Keratinocyte (primary cell): ENCODE measurements at regions not wholly inside any gene's neighbourhood (a gene's known extent, or its start where the extent isn't known, plus 50 kb on each side); places are given as distances from the start of the nearest gene placed in this dataset.

ENCODE experiments used
- DNase-seq: peaks from one replicate; pipeline ENCODE4 v3.0.0-alpha.2; 2011; ENCODE audit warnings: low read depth, missing footprints, low spot score
- FAIRE-seq: peaks from 2 replicates; lab custom pipeline; 2011; peaks lifted over from hg19 to GRCh38; lab: Jason Lieb, UNC
- H2AFZ ChIP-seq: 2 replicates; pipeline ENCODE4 v1.6.0; 2012; ENCODE audit warnings: low read length, control low read depth, inconsistent platforms; ENCODE audit not compliant: control insufficient read depth
- H3K27ac ChIP-seq: 2 replicates; pipeline ENCODE4 v1.5.1; 2011; ENCODE audit warnings: low read length; ENCODE audit not compliant: control insufficient read depth, insufficient read depth
- H3K27me3 ChIP-seq: 3 replicates; pipeline ENCODE4 v1.6.0; 2011; ENCODE audit warnings: low read length; ENCODE audit not compliant: control insufficient read depth, insufficient read depth; ENCODE audit errors: extremely low read depth
- H3K36me3 ChIP-seq, 2 experiments: 2 replicates in 1 of 2; 3 replicates in 1 of 2; pipeline ENCODE4 v1.5.1; 2011; ENCODE audit warnings: low read length in 2 of 2, mild to moderate bottlenecking in 1 of 2; ENCODE audit not compliant: control insufficient read depth in 2 of 2, insufficient read depth in 2 of 2; ENCODE audit errors: extremely low read depth in 1 of 2
- H3K4me1 ChIP-seq: 3 replicates; pipeline ENCODE4 v1.5.1; 2011; ENCODE audit warnings: low read length; ENCODE audit not compliant: control insufficient read depth, insufficient read depth; ENCODE audit errors: extremely low read depth
- H3K4me2 ChIP-seq: 3 replicates; pipeline ENCODE4 v1.6.0; 2011; ENCODE audit warnings: low read depth, low read length; ENCODE audit not compliant: control insufficient read depth, insufficient read depth; ENCODE audit errors: extremely low read depth
- H3K4me3 ChIP-seq, 3 experiments: fragments of 200-600 bp in 1 of 3; sonication (generic) in 1 of 3; 2 replicates in 2 of 3; 3 replicates in 1 of 3; pipeline ENCODE4 v1.5.1; 2011 to 2016; ENCODE audit warnings: low read length in 3 of 3, mild to moderate bottlenecking in 3 of 3, control low read depth in 2 of 3, inconsistent platforms in 1 of 3, low read depth in 1 of 3, mixed read lengths in 1 of 3, mixed run types in 1 of 3, moderate library complexity in 1 of 3; ENCODE audit not compliant: control insufficient read depth in 2 of 3, insufficient read depth in 2 of 3; ENCODE audit errors: extremely low read depth in 1 of 3
- H3K79me2 ChIP-seq: 2 replicates; pipeline ENCODE4 v1.6.0; 2012; ENCODE audit warnings: low read length; ENCODE audit not compliant: control insufficient read depth, insufficient read depth
- H3K9ac ChIP-seq: 3 replicates; pipeline ENCODE4 v1.6.0; 2011; ENCODE audit warnings: low read length; ENCODE audit not compliant: control insufficient read depth, insufficient read depth; ENCODE audit errors: extremely low read depth
- H3K9me1 ChIP-seq: 3 replicates; pipeline ENCODE4 v1.6.0; 2011; ENCODE audit warnings: low read length; ENCODE audit not compliant: control insufficient read depth, insufficient read depth; ENCODE audit errors: extremely low read depth
- H3K9me3 ChIP-seq: 2 replicates; pipeline ENCODE4 v1.5.1; 2012; ENCODE audit warnings: low read depth, low read length; ENCODE audit not compliant: control insufficient read depth
- H4K20me1 ChIP-seq: 3 replicates; pipeline ENCODE4 v1.6.0; 2011; ENCODE audit warnings: low read length; ENCODE audit not compliant: control insufficient read depth, insufficient read depth; ENCODE audit errors: extremely low read depth
- EZH2 ChIP-seq: IDR thresholded peaks from one replicate; pipeline ENCODE4 v1.6.1; 2012; ENCODE audit warnings: inconsistent platforms, mild to moderate bottlenecking, low read length, moderate library complexity
- dilution Hi-C: fragments of 300-500 bp; cut with MboI; formaldehyde crosslinking; loops from one replicate; pipeline ENCODE4 v1.7.0; 2020; ENCODE audit warnings: low sequenced_read_pairs; ENCODE audit not compliant: extremely low pct_ligation_motif_present
- TF ChIP-seq, protein P1 (sequence below), 3 experiments: IDR thresholded peaks in 1 of 3; conservative IDR thresholded peaks in 1 of 3; optimal IDR thresholded peaks in 1 of 3; 2 replicates in 2 of 3; 3 replicates in 1 of 3; pipeline versions ENCODE3 to v1.5.1; 2011; ENCODE audit warnings: low read length in 3 of 3, mild to moderate bottlenecking in 3 of 3, moderate library complexity in 2 of 3, control low read depth in 1 of 3, inconsistent platforms in 1 of 3; ENCODE audit not compliant: insufficient read depth in 2 of 3; ENCODE audit errors: extremely low read depth in 1 of 3

DNA sequence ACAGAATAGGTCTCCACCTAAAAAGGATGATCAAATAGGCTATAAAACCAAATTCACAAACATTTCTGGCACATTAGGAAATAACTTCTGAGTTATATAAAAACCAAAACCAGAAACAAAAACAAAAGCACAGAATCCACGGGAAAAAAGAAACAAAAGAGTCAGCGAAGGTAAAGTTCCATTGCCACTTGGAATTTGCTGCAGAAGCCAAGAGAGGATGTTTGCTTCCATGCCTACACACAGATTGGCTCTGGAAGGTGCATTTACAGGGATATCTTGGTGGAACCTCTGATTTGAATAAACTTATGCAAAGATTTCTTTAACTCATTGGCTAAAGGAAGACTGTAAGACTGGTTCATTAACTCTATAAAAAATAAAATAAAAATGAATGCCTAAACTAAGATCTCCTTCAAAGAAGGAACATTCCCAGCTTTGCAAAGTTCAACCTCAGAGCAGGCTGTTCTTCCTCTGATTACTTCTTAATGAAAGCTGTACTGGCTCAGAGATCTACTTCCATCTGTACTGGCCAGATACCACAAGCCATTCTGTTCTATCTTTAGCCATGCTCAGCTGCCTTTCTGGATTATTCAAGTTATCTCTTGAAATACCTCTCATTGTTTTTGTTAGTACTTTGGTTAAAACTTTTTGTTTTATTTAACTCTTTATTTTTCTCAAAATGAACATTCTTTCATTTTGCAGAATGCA is 537.5 kb upstream of the CCDC54 start:
- no peak overlapping the region for H3K4me3 ChIP-seq
- no peaks in the 10 kb centered on the region for H3K36me3 ChIP-seq
- no peak overlapping the region for H3K9ac ChIP-seq
- no peak overlapping the region for H3K4me2 ChIP-seq
- H3K27me3 ChIP-seq: no peaks in the 10 kb centered on the region
- DNase-seq (no peak), FAIRE-seq (no peak)
- dilution Hi-C loops: no loop called here
- no peak overlapping the region for H3K27ac ChIP-seq
- H4K20me1 ChIP-seq: no peaks in the 10 kb centered on the region
- H3K9me3 ChIP-seq: no peaks in the 10 kb centered on the region
- TF ChIP-seq EZH2: no peak
- TF ChIP-seq, protein P1, sequence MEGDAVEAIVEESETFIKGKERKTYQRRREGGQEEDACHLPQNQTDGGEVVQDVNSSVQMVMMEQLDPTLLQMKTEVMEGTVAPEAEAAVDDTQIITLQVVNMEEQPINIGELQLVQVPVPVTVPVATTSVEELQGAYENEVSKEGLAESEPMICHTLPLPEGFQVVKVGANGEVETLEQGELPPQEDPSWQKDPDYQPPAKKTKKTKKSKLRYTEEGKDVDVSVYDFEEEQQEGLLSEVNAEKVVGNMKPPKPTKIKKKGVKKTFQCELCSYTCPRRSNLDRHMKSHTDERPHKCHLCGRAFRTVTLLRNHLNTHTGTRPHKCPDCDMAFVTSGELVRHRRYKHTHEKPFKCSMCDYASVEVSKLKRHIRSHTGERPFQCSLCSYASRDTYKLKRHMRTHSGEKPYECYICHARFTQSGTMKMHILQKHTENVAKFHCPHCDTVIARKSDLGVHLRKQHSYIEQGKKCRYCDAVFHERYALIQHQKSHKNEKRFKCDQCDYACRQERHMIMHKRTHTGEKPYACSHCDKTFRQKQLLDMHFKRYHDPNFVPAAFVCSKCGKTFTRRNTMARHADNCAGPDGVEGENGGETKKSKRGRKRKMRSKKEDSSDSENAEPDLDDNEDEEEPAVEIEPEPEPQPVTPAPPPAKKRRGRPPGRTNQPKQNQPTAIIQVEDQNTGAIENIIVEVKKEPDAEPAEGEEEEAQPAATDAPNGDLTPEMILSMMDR (optimal IDR thresholded peaks at IDR 0.05 in 1 of 3, IDR thresholded peaks at IDR 0.05 in 1 of 3, conservative IDR thresholded peaks at IDR 0.05 in 1 of 3; ENCODE audit: extremely low read depth in 1 of 3, insufficient read depth in 2 of 3, low read length in 3 of 3): no peak
- no peaks in the 10 kb centered on the region for H3K4me1 ChIP-seq
- no peaks in the 10 kb centered on the region for H3K9me1 ChIP-seq
- H3K79me2 ChIP-seq: no peaks in the 10 kb centered on the region
- H2AFZ ChIP-seq: no peak overlapping the region

DNA sequence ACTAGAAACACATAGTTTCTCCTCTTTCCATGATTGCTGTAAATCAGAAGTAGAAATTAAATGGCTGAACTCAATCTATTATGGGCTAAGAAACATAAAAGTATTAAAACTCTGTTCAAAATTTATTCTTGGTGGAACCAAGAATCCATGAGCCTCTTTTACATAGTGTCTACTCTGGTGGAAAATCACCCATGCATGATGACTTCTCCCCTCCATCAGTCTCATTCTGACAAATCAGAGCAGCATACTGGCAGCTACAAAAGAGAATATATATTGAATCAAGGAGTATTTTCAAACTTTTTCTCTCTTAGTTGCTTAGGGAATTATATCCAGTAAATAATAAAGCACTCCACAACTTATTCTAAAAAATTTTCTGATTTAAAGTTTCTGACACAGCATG is 536.9 kb upstream of the CCDC54 start:
- Histone ChIP-seq H3K79me2 (no peaks in the 10 kb centered on the region), H4K20me1 (no peaks in the 10 kb centered on the region), H3K27ac (no peak overlapping the region), H3K36me3 (no peaks in the 10 kb centered on the region), H3K4me3 (no peak overlapping the region), H3K9me3 (no peaks in the 10 kb centered on the region), H3K27me3 (no peaks in the 10 kb centered on the region), H2AFZ (no peak overlapping the region), H3K4me2 (no peak overlapping the region), H3K9ac (no peak overlapping the region), H3K4me1 (no peaks in the 10 kb centered on the region), H3K9me1 (no peaks in the 10 kb centered on the region)
- no peak for TF ChIP-seq EZH2
- TF ChIP-seq, protein P1 (optimal IDR thresholded peaks at IDR 0.05 in 1 of 3, IDR thresholded peaks at IDR 0.05 in 1 of 3, conservative IDR thresholded peaks at IDR 0.05 in 1 of 3; ENCODE audit: extremely low read depth in 1 of 3, insufficient read depth in 2 of 3, low read length in 3 of 3): no peak
- dilution Hi-C loops: no loop called here
- DNase-seq (no peak), FAIRE-seq (no peak)
